ENCODE measurements at regions not wholly inside any gene's neighbourhood (a gene's known extent, or its start where the extent isn't known, plus 50 kb on each side); places are given as distances from the start of the nearest gene placed in this dataset.

- TF ChIP-seq ZFP30 (CRISPR knock-in tag; IDR thresholded peaks at IDR 0.05) (no peak), ARNTL (CRISPR knock-in tag; IDR thresholded peaks at IDR 0.05; ENCODE audit: borderline replicate concordance, low read depth) (no peak), TCF4 (CRISPR knock-in tag; IDR thresholded peaks at IDR 0.05; ENCODE audit: borderline replicate concordance) (no peak), TSHZ2 (CRISPR knock-in tag; IDR thresholded peaks at IDR 0.05) (no peak), ZNF70 (CRISPR knock-in tag; IDR thresholded peaks at IDR 0.05) (no peak), BACH2 (CRISPR knock-in tag; IDR thresholded peaks at IDR 0.05; ENCODE audit: borderline replicate concordance) (no peak), CSRNP3 (CRISPR knock-in tag; IDR thresholded peaks at IDR 0.05) (no peak), RARB (CRISPR knock-in tag; IDR thresholded peaks at IDR 0.05) (no peak), ISL1 (CRISPR knock-in tag; IDR thresholded peaks at IDR 0.05) (no peak), TOX (CRISPR knock-in tag; IDR thresholded peaks at IDR 0.05; ENCODE audit: borderline replicate concordance) (no peak), ZC3H10 (CRISPR knock-in tag; IDR thresholded peaks at IDR 0.05) (no peak), PPARA (CRISPR knock-in tag; IDR thresholded peaks at IDR 0.05; ENCODE audit: borderline replicate concordance) (no peak), SNAI2 (CRISPR knock-in tag; IDR thresholded peaks at IDR 0.05) (no peak), ESRRG (CRISPR knock-in tag; IDR thresholded peaks at IDR 0.05) (no peak), ZFP3 (CRISPR knock-in tag; IDR thresholded peaks at IDR 0.05) (no peak), CREB5 (CRISPR knock-in tag; IDR thresholded peaks at IDR 0.05; ENCODE audit: low read depth) (no peak), ZNF8 (CRISPR knock-in tag; IDR thresholded peaks at IDR 0.05) (no peak)
- TF ChIP-seq, protein P1, sequence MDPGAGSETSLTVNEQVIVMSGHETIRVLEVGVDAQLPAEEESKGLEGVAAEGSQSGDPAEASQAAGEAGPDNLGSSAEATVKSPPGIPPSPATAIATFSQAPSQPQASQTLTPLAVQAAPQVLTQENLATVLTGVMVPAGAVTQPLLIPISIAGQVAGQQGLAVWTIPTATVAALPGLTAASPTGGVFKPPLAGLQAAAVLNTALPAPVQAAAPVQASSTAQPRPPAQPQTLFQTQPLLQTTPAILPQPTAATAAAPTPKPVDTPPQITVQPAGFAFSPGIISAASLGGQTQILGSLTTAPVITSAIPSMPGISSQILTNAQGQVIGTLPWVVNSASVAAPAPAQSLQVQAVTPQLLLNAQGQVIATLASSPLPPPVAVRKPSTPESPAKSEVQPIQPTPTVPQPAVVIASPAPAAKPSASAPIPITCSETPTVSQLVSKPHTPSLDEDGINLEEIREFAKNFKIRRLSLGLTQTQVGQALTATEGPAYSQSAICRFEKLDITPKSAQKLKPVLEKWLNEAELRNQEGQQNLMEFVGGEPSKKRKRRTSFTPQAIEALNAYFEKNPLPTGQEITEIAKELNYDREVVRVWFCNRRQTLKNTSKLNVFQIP (CRISPR knock-in tag; IDR thresholded peaks at IDR 0.05; ENCODE audit: borderline replicate concordance, low read depth): no peak
- TF ChIP-seq, protein P2, sequence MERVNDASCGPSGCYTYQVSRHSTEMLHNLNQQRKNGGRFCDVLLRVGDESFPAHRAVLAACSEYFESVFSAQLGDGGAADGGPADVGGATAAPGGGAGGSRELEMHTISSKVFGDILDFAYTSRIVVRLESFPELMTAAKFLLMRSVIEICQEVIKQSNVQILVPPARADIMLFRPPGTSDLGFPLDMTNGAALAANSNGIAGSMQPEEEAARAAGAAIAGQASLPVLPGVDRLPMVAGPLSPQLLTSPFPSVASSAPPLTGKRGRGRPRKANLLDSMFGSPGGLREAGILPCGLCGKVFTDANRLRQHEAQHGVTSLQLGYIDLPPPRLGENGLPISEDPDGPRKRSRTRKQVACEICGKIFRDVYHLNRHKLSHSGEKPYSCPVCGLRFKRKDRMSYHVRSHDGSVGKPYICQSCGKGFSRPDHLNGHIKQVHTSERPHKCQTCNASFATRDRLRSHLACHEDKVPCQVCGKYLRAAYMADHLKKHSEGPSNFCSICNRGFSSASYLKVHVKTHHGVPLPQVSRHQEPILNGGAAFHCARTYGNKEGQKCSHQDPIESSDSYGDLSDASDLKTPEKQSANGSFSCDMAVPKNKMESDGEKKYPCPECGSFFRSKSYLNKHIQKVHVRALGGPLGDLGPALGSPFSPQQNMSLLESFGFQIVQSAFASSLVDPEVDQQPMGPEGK (CRISPR knock-in tag; IDR thresholded peaks at IDR 0.05; ENCODE audit: borderline replicate concordance): no peak
- no peak for ATAC-seq
These were observed 135.0 kb downstream of the NMUR2 start for GRCh38 chr5:152270096-152270495.

DNA sequence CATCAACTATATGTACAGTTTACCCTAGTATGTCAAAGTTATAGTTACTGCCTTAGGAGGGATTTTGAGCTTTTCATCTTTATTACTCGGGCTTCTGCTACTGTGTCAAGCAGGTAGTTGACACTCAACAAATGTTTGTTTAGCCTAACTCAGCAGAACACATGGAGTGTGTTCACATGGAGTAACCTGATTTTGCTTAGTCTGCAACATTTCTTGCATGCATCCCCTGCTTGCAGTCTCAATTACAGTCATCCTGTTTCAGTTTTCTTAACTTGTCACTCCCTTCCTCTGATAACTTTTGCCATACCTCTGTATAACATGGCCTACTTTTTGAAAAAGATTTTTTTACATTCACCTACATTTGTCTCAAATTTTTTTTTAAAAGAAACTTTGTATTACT is 135.5 kb downstream of the NMUR2 start:
- TF ChIP-seq TOX (CRISPR knock-in tag; IDR thresholded peaks at IDR 0.05; ENCODE audit: borderline replicate concordance): no peak
- no peak for TF ChIP-seq GLIS3 (CRISPR knock-in tag; IDR thresholded peaks at IDR 0.05)
- no peak for TF ChIP-seq OSR1 (CRISPR knock-in tag; IDR thresholded peaks at IDR 0.05)
- TF ChIP-seq ZNF70 (CRISPR knock-in tag; IDR thresholded peaks at IDR 0.05): no peak
- no peak for TF ChIP-seq ESRRG (CRISPR knock-in tag; IDR thresholded peaks at IDR 0.05)
- TF ChIP-seq ISL1 (CRISPR knock-in tag; IDR thresholded peaks at IDR 0.05): no peak
- TF ChIP-seq CSRNP3 (CRISPR knock-in tag; IDR thresholded peaks at IDR 0.05): no peak
- no peak for TF ChIP-seq RARB (CRISPR knock-in tag; IDR thresholded peaks at IDR 0.05)
- no peak for TF ChIP-seq PPARA (CRISPR knock-in tag; IDR thresholded peaks at IDR 0.05; ENCODE audit: borderline replicate concordance)
- TF ChIP-seq ARNTL (CRISPR knock-in tag; IDR thresholded peaks at IDR 0.05; ENCODE audit: borderline replicate concordance, low read depth): no peak
- no peak for TF ChIP-seq ZNF8 (CRISPR knock-in tag; IDR thresholded peaks at IDR 0.05)
- TF ChIP-seq ZC3H10 (CRISPR knock-in tag; IDR thresholded peaks at IDR 0.05): no peak
- no peak for ATAC-seq
